ENCODE measurements at regions not wholly inside any gene's neighbourhood (a gene's known extent, or its start where the extent isn't known, plus 50 kb on each side); places are given as distances from the start of the nearest gene placed in this dataset.

- no peaks in the 10 kb centered on the region for H3K36me3 ChIP-seq
- no peaks in the 10 kb centered on the region for H3K9me3 ChIP-seq (ENCODE audit: low read depth)
- no peak for DNase-seq (ENCODE audit: low read depth in 1 of 2, low spot score in 1 of 2)
- peaks cover 11% of the 10 kb centered on the region for H3K4me1 ChIP-seq (ENCODE audit: low read depth)
- H3K27me3 ChIP-seq: no peaks in the 10 kb centered on the region
- no peak overlapping the region for H3K27ac ChIP-seq
- H3K4me3 ChIP-seq: no peak overlapping the region
- no peak for TF ChIP-seq CTCF (IDR thresholded peaks at IDR 0.05; ENCODE audit: low read depth, low read length)
Measured at GRCh38 chr6:168255283-168255881, 64.2 kb downstream of the DACT2 start.

- peaks cover 11% of the 10 kb centered on the region for H3K4me1 ChIP-seq (ENCODE audit: low read depth)
- no peaks in the 10 kb centered on the region for H3K36me3 ChIP-seq
- no peak for DNase-seq (ENCODE audit: low read depth in 1 of 2, low spot score in 1 of 2)
- TF ChIP-seq CTCF (IDR thresholded peaks at IDR 0.05; ENCODE audit: low read depth, low read length): no peak
- H3K27me3 ChIP-seq: no peaks in the 10 kb centered on the region
- no peak overlapping the region for H3K27ac ChIP-seq
- H3K4me3 ChIP-seq: no peak overlapping the region
- no peaks in the 10 kb centered on the region for H3K9me3 ChIP-seq (ENCODE audit: low read depth)
Measured at GRCh38 chr6:168252267-168252666, 67.3 kb downstream of the DACT2 start.

DNA sequence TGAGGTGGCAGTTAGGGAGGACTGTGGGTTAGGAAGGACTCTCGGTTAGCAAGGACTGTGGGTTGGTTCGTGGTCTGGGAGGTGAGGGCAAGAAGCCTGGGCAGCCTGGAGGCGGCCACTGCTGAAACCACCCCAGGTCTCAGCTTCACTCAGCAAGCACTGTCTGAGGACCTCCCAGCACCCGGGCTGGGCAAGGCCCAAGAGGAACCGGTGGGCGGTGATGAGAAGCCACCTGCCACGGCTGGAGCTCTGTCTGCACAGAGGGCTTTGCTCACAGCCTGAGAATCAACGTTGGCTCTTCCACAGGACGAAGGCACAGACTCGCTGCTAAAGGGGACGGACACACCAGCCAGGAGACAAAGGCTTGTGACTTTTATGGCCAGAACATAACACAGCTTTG, 69.3 kb downstream of the DACT2 start:
- DNase-seq (ENCODE audit: low read depth in 1 of 2, low spot score in 1 of 2): no peak
- no peak for TF ChIP-seq CTCF (IDR thresholded peaks at IDR 0.05; ENCODE audit: low read depth, low read length)
- no peaks in the 10 kb centered on the region for H3K36me3 ChIP-seq
- peaks cover 11% of the 10 kb centered on the region for H3K4me1 ChIP-seq (ENCODE audit: low read depth)
- H3K27ac ChIP-seq: no peak overlapping the region
- H3K4me3 ChIP-seq: no peak overlapping the region
- no peaks in the 10 kb centered on the region for H3K27me3 ChIP-seq
- H3K9me3 ChIP-seq (ENCODE audit: low read depth): no peaks in the 10 kb centered on the region

GRCh38 chr6:168249746-168250145, 69.8 kb downstream of the DACT2 start:
- H3K4me3 ChIP-seq: no peak overlapping the region
- no peaks in the 10 kb centered on the region for H3K27me3 ChIP-seq
- DNase-seq (ENCODE audit: low read depth in 1 of 2, low spot score in 1 of 2): no peak
- H3K9me3 ChIP-seq (ENCODE audit: low read depth): no peaks in the 10 kb centered on the region
- H3K27ac ChIP-seq: no peak overlapping the region
- H3K4me1 ChIP-seq (ENCODE audit: low read depth): peaks cover 11% of the 10 kb centered on the region
- no peak for TF ChIP-seq CTCF (IDR thresholded peaks at IDR 0.05; ENCODE audit: low read depth, low read length)
- no peaks in the 10 kb centered on the region for H3K36me3 ChIP-seq

GRCh38 chr6:168248148-168248620, 71.4 kb downstream of the DACT2 start:
- Histone ChIP-seq H3K9me3 (ENCODE audit: low read depth) (no peaks in the 10 kb centered on the region), H3K4me1 (ENCODE audit: low read depth) (peaks cover 4% of the 10 kb centered on the region), H3K4me3 (no peak overlapping the region), H3K27ac (no peak overlapping the region), H3K36me3 (no peaks in the 10 kb centered on the region), H3K27me3 (no peaks in the 10 kb centered on the region)
- no peak for DNase-seq (ENCODE audit: low read depth in 1 of 2, low spot score in 1 of 2)
- no peak for TF ChIP-seq CTCF (IDR thresholded peaks at IDR 0.05; ENCODE audit: low read depth, low read length)

Measured in cardiac muscle cell (in vitro differentiated cells and primary cell).